ENCODE measurements at regions not wholly inside any gene's neighbourhood (a gene's known extent, or its start where the extent isn't known, plus 50 kb on each side); places are given as distances from the start of the nearest gene placed in this dataset.

DNA sequence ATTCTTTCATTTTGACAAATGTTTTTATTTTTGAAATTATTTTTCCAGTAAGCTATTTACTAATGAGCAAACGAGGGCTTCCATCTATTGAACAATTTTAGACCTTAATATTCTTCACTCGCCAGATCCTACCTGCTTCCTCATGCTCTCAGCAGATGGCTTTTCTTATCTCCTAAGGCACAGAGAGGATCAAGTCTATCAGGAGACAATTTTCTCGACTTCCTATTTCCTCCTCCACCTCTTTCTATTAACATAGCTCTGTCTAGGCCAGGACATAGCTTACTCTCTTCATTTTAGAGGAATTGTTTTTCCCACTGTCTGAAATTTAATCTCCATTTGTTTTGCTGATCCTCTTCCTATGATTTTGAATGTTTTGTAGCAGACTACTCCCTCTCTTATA, 87.0 kb upstream of the MAN1A1 start:
- TF ChIP-seq, protein P1, sequence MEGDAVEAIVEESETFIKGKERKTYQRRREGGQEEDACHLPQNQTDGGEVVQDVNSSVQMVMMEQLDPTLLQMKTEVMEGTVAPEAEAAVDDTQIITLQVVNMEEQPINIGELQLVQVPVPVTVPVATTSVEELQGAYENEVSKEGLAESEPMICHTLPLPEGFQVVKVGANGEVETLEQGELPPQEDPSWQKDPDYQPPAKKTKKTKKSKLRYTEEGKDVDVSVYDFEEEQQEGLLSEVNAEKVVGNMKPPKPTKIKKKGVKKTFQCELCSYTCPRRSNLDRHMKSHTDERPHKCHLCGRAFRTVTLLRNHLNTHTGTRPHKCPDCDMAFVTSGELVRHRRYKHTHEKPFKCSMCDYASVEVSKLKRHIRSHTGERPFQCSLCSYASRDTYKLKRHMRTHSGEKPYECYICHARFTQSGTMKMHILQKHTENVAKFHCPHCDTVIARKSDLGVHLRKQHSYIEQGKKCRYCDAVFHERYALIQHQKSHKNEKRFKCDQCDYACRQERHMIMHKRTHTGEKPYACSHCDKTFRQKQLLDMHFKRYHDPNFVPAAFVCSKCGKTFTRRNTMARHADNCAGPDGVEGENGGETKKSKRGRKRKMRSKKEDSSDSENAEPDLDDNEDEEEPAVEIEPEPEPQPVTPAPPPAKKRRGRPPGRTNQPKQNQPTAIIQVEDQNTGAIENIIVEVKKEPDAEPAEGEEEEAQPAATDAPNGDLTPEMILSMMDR (IDR thresholded peaks at IDR 0.05), result no peak
- no peak for TF ChIP-seq POLR2A (IDR thresholded peaks at IDR 0.05)

All from uterus (tissue), 2 donors.